ENCODE measurements at regions not wholly inside any gene's neighbourhood (a gene's known extent, or its start where the extent isn't known, plus 50 kb on each side); places are given as distances from the start of the nearest gene placed in this dataset.

- TF ChIP-seq CTCF (conservative IDR thresholded peaks at IDR 0.05; ENCODE audit: low read depth in 2 of 2) (no peak), EZH2phosphoT487 (IDR thresholded peaks at IDR 0.05; ENCODE audit: unreplicated experiment) (no peak), EZH2 (IDR thresholded peaks at IDR 0.05; ENCODE audit: low read depth, unreplicated experiment) (no peak), NANOG (IDR thresholded peaks at IDR 0.05; ENCODE audit: borderline replicate concordance) (no peak), POLR2AphosphoS5 (IDR thresholded peaks at IDR 0.05; ENCODE audit: low read depth) (no peak; the same call in 1 of the 2 replicates), JUNB (IDR thresholded peaks at IDR 0.05; ENCODE audit: unreplicated experiment) (no peak)
- TF ChIP-seq, protein P1, sequence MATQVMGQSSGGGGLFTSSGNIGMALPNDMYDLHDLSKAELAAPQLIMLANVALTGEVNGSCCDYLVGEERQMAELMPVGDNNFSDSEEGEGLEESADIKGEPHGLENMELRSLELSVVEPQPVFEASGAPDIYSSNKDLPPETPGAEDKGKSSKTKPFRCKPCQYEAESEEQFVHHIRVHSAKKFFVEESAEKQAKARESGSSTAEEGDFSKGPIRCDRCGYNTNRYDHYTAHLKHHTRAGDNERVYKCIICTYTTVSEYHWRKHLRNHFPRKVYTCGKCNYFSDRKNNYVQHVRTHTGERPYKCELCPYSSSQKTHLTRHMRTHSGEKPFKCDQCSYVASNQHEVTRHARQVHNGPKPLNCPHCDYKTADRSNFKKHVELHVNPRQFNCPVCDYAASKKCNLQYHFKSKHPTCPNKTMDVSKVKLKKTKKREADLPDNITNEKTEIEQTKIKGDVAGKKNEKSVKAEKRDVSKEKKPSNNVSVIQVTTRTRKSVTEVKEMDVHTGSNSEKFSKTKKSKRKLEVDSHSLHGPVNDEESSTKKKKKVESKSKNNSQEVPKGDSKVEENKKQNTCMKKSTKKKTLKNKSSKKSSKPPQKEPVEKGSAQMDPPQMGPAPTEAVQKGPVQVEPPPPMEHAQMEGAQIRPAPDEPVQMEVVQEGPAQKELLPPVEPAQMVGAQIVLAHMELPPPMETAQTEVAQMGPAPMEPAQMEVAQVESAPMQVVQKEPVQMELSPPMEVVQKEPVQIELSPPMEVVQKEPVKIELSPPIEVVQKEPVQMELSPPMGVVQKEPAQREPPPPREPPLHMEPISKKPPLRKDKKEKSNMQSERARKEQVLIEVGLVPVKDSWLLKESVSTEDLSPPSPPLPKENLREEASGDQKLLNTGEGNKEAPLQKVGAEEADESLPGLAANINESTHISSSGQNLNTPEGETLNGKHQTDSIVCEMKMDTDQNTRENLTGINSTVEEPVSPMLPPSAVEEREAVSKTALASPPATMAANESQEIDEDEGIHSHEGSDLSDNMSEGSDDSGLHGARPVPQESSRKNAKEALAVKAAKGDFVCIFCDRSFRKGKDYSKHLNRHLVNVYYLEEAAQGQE (IDR thresholded peaks at IDR 0.05; ENCODE audit: unreplicated experiment): no peak
Measured at GRCh38 chr2:70029814-70030409, 57.4 kb upstream of the PCBP1 start.
